Epithelial cell of esophagus (primary cell): ENCODE measurements at regions not wholly inside any gene's neighbourhood (a gene's known extent, or its start where the extent isn't known, plus 50 kb on each side); places are given as distances from the start of the nearest gene placed in this dataset.

Experiments
- DNase-seq: peaks from one replicate; pipeline ENCODE4 v3.0.0; 2010; ENCODE audit warnings: low read depth
- H3K4me3 ChIP-seq: 2 replicates; pipeline ENCODE4 v1.5.1; 2011; ENCODE audit warnings: mild to moderate bottlenecking, low read length, control low read depth
- CTCF ChIP-seq: IDR thresholded peaks from 2 replicates; pipeline ENCODE4 v1.5.1; 2011; ENCODE audit warnings: low read depth, mild to moderate bottlenecking, low read length, control low read depth, inconsistent platforms; ENCODE audit not compliant: insufficient read depth; ENCODE audit errors: missing control alignments

DNA sequence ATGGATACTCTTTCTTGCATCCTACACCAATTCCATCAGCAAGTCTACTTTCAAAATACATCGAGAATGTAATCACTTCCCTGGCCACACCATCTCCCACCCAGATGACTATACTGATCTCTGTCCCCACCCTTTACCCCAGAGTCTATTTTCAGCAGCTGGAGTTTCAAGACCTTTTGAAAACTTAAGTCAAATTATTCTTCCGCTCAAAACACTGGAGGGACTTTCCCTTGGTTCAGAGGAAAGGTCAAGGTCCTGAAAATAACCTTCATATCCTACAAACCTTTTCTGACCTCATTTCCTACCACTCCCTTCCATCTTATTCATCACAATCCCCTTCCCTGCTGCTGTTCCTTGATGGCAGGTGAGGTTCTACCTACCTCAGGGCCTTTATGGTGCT is 58.8 kb upstream of the LYPD6 start:
- no peak overlapping the region for H3K4me3 ChIP-seq
- TF ChIP-seq CTCF = no peak
- no peak for DNase-seq

GRCh38 chr2:149278161-149278871 is 52.1 kb upstream of the LYPD6 start:
- H3K4me3 ChIP-seq = no peak overlapping the region
- DNase-seq = no peak
- no peak for TF ChIP-seq CTCF

DNA sequence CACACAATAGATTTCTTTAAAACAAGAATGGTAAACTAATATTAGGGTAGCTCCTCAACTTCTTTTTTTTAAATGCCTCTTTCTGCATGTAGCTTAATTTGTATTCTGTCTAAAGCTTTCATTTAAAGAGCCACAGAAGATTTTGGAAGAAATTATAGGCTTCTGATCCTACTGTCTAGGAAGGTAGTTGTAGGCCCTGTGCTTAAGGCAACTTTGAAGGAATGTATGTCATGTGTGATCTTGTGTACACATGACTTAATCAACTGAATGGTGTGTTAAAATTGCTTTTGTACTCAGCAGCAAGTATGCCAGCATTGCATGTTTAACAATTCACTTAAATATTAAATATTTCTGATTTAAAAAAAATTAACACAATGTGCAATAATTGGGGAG is 51.5 kb upstream of the LYPD6 start:
- H3K4me3 ChIP-seq = no peak overlapping the region
- DNase-seq = peak; percentile 24
- TF ChIP-seq CTCF = no peak
